ENCODE measurements at regions not wholly inside any gene's neighbourhood (a gene's known extent, or its start where the extent isn't known, plus 50 kb on each side); places are given as distances from the start of the nearest gene placed in this dataset.

DNA sequence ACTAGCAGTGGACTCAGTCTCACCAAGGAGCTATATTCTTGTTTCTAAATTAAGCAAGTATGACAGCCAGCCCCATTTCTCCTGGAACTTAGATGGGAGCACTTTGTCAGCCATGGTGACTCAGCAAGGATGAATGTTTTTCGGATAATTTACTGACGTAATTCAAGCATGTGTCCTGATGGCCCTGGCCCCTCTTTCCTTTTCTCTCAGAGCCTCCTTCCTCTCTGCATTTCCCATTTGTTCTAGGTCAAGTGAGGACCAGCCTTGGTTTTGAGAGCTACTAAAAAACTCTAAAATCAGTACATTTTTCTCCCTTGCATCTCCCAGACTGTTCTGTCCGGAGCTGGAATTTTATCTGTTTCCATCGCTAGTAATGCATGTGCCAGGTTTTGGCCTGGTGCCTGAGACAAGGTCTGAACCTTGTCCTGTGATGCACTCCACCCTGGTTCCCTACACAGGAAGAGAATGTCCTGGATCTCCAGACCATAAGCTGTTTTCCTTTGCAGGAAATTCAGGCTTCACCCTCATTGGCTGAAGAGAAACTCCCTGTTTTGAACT is 256.6 kb upstream of the ROPN1 start:
- DNase-seq (ENCODE audit: low read depth), result peak; percentile 47
- TF ChIP-seq, protein P1, sequence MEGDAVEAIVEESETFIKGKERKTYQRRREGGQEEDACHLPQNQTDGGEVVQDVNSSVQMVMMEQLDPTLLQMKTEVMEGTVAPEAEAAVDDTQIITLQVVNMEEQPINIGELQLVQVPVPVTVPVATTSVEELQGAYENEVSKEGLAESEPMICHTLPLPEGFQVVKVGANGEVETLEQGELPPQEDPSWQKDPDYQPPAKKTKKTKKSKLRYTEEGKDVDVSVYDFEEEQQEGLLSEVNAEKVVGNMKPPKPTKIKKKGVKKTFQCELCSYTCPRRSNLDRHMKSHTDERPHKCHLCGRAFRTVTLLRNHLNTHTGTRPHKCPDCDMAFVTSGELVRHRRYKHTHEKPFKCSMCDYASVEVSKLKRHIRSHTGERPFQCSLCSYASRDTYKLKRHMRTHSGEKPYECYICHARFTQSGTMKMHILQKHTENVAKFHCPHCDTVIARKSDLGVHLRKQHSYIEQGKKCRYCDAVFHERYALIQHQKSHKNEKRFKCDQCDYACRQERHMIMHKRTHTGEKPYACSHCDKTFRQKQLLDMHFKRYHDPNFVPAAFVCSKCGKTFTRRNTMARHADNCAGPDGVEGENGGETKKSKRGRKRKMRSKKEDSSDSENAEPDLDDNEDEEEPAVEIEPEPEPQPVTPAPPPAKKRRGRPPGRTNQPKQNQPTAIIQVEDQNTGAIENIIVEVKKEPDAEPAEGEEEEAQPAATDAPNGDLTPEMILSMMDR (IDR thresholded peaks at IDR 0.05; ENCODE audit: control insufficient read depth, insufficient read depth, low read depth, low read length, missing control alignments), result no peak
- no peak overlapping the region for H3K4me3 ChIP-seq (ENCODE audit: control insufficient read depth, low read depth, low read length)

GRCh38 chr3:124249038-124249437 is 257.1 kb upstream of the ROPN1 start:
- DNase-seq (ENCODE audit: low read depth), result no peak
- no peak overlapping the region for H3K4me3 ChIP-seq (ENCODE audit: control insufficient read depth, low read depth, low read length)
- TF ChIP-seq, protein P1 (IDR thresholded peaks at IDR 0.05; ENCODE audit: control insufficient read depth, insufficient read depth, low read depth, low read length, missing control alignments), result no peak

- no peak overlapping the region for H3K4me3 ChIP-seq (ENCODE audit: control insufficient read depth, low read depth, low read length)
- no peak for DNase-seq (ENCODE audit: low read depth)
- TF ChIP-seq, protein P1 (IDR thresholded peaks at IDR 0.05; ENCODE audit: control insufficient read depth, insufficient read depth, low read depth, low read length, missing control alignments), result no peak
Observed at GRCh38 chr3:124250053-124250452, 258.1 kb upstream of the ROPN1 start.

GRCh38 chr3:124256156-124256555 is 264.2 kb upstream of the ROPN1 start:
- no peak for DNase-seq (ENCODE audit: low read depth)
- no peak overlapping the region for H3K4me3 ChIP-seq (ENCODE audit: control insufficient read depth, low read depth, low read length)
- TF ChIP-seq, protein P1 (IDR thresholded peaks at IDR 0.05; ENCODE audit: control insufficient read depth, insufficient read depth, low read depth, low read length, missing control alignments), result no peak

GRCh38 chr3:124256599-124256998 is 264.7 kb upstream of the ROPN1 start:
- TF ChIP-seq, protein P1 (IDR thresholded peaks at IDR 0.05; ENCODE audit: control insufficient read depth, insufficient read depth, low read depth, low read length, missing control alignments), result no peak
- DNase-seq (ENCODE audit: low read depth), result no peak
- H3K4me3 ChIP-seq (ENCODE audit: control insufficient read depth, low read depth, low read length), result no peak overlapping the region

DNA sequence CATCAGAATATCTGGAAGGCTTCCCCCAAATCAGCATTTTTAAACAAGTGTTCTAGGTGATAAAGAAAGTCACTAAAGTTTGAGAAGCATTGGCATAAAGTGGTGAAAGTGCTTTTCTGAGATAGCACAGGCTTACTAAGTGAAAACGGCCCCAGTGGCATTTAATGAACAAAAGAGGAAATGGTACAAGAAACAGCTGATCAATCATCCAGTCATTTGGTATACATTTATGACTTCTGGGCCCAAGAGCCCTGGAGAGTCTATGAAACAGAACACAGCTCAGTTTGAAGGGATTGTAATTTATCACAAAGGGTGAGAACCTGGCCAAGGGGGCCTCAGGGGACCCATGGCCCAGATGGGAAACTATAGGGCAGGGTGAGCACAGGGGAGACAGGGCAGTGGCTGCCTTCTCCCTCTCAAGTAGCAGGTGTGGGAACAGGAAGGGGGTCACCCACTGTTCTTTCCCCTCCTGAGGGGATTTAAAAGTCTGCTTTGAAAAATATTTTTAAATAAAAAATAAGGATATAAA is 265.5 kb upstream of the ROPN1 start:
- no peak for DNase-seq (ENCODE audit: low read depth)
- no peak overlapping the region for H3K4me3 ChIP-seq (ENCODE audit: control insufficient read depth, low read depth, low read length)
- TF ChIP-seq, protein P1 (IDR thresholded peaks at IDR 0.05; ENCODE audit: control insufficient read depth, insufficient read depth, low read depth, low read length, missing control alignments), result no peak
